Dedifferentiated amniotic fluid mesenchymal stem cell (primary cell): ENCODE measurements at regions not wholly inside any gene's neighbourhood (a gene's known extent, or its start where the extent isn't known, plus 50 kb on each side); places are given as distances from the start of the nearest gene placed in this dataset.

Source experiments
- DNase-seq: peaks from one replicate; pipeline ENCODE4 v3.0.0-alpha.2; 2016; ENCODE audit errors: extremely low spot score

DNA sequence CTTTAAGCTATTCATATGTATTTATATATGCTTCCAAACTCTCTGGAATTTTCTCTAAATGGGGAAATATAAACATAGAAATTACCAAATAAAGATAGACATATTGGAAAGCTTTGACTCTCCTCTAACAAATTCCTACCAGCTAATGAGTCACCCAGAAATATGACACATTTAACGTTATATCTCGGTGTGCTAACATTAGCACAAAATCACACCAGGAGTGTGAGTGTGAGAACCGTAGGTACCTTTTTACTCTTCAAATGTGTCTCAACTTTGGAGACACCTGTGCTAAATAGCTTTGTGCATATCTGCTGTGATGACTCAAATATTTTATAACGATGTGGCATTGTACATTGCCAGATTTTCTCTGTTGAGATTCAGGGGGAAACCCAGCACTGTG, 714.4 kb downstream of the METTL15 start:
- no peak for DNase-seq

DNA sequence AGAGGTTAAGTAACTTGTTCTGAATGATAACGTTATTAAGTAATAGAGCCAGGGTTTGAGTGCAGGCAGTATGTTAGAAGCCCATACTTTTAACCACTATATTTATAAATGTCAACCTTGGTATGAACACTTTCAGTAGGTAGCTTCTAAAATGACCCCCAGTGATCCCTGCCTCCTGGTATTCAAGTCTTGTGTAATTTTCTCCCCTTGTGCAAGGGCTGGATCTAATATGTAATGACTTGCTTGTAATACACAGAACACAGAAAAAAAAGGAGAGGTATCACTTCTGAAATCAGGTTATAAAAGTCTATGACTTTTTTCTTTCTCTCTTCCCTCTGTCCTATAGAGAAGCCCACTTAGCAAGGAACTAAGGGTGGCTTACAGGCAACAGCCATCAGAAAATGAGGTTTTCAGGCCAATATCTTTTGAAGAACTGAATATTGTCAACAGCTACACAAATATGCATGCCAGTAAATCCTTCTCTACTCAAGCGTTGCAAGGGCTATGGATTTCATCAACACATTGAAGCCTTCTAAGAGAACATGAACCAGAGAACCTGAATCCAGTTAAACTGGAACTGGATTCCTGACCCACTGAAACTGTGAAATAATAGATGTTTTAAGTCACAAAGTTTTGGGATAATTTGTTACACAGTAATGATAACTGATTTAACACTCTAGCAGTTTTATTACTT, 712.3 kb downstream of the METTL15 start:
- peak; percentile 52 for DNase-seq

DNA sequence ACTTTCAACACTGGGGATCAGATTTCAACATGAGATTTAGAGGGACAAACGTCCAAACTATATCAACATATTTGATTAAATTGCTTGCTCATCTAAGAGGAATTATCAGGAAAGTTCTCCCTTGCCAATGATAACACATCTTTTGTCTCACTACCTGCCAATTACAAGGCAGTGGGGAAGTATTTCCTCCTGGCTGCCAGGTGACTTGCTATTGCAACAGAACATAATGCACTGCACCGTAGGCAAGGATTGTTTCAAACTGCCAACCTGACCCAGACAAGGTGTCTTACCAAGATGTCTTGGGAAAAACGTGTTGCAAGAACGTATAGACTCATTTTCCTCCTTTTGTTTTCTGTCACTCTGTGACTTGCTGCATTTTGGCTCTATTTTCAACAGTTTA, 711.6 kb downstream of the METTL15 start:
- no peak for DNase-seq

DNA sequence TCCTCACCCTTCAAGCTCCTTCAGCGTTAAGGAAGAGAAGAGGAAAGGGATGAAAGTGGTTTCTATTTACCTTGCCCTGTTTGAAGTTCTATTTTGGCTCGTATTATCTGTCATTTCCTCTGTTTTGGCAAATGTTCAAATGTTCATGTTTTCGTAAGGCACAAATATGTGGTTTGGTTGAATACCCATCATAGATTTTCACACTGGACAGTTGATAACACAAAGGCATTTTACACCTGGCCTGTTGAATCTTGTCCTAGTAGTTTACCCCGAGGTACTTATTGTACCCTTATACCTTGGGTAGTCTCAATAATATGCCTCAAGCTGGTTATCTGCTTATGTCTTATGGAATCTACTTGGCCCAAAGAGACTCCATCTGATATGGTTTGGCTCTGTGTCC, 706.9 kb downstream of the METTL15 start:
- DNase-seq: no peak

DNA sequence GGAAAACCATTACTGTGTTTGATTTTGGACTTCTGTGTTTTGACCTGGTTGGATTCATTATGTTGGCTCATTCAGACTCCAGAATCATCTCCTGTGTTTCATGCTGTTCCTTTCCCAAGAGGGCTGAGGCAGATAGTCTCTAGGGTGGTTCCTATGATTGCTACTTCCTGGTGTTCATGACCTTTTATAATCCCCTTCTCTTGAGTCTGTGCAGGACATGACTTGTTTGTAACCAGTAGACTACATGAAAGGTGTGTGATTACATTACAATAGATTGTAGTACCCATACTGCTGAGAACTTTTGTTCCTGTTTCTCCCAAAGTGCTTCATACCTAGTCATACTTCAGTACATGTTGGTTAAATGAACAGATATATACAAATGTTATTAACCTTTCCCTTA, 700.6 kb downstream of the METTL15 start:
- DNase-seq: no peak

DNA sequence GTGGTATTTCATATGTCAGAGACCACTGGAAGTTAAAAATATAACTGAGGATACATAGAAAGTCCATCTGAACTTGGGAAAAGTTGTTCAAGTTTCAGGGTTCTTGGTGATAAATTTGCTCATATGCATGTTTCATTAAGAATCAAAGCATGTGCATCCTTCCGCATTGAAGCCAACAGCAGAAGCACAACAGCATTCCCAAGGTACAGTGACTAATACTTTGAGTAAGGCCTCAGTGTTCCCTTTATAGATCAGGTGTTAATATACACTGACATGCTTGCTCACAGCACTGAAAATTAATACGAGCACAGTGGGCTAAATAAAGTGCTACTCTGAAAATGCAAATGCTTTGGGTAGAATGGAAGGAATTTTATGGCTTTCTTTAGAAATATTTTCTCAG, 691.1 kb downstream of the METTL15 start:
- no peak for DNase-seq

DNA sequence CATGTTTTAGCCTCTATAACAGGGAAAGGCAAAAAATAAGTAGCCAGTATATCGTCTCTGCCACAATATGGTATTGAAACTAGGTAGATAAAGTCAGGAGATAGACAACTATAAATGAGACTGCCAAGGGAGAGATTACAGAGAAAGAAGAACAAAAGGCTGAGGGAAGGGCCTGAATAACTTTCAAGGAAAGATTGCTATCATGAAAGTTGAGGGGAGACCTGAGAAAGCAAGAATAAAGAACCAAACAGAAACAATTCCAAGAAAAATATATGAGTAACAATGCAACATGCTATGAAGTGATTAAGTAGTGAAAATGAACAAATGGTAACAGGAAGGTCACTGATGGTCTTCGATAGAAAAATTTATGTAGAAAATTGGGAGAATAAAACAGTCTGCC, 690.1 kb downstream of the METTL15 start:
- DNase-seq: no peak

DNA sequence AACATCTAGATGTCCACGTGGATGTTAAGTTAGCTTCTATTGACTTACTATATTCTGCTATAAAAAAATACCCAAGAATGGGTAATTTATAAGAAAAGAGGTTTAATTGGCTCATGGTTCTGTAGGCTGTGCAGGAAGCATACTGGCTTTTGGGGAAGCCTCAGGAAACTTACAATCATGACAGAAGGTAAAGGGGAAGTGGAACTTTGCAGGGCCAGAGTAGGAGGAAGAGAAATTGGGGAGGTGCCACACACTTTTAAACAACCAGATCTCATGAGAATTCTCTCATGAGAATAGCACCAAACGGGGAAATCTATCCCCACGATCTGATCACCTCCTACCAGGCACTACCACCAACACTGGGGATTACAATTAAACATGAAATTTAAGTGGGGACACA, 689.3 kb downstream of the METTL15 start:
- DNase-seq: no peak

DNA sequence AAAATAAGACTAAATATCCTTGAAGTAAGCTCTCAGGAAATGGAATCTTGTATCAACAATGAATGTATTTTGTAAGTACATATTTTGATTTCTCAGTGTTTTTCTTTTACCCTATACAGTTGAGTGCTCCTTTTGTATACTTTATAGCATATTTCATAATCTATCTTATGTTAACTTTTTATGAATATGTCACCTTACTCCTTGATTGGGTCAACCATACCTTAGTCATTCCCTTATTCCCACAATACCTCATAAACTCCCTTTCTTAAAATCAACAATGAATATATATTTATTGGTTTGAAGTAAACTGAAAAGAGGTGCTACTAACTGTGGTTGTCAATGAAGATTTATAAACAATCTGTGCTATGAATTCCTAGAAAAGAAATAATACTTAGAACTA, 686.2 kb downstream of the METTL15 start:
- no peak for DNase-seq

DNA sequence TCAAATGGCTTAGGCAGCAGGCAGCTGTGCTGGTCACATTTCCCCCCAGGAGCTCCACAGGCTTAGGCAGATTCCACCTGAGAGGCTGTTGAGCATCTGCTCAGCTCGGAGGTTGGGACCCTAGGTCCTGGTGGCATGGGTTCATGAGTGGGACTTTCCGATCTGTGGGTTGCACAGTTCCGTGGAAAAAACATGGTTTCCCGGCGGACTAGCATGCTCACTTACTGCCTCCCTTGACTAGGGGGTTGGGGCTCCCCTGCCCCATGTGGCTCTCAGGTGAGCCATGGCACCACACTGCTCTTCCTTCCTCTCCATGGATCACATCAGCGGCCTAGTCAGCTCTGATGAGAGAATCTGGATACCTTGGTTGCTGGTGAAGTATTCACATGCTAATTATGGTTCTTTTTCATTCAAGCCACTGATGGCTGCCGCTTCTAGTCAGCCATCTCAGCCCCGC, 685.1 kb downstream of the METTL15 start:
- no peak for DNase-seq

DNA sequence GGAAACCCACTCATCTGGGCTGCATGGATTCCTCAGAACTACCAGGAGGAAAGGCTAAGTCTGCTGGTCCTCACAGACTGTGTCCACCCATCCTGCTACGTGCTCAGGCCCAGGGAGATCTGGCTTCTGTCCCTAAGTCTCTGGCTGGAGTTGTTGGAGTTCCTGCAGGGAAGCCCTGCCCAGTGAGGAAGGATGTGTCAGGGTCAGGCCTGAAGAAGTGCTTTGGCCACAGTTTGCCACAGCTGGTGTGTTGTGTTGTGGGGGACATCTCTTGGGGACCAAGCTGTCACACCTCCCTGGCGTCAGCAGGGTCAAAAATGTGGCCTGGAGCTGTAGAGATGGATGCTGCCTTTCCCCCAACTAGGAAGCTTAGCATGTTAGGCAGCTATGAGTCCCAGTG, 684.7 kb downstream of the METTL15 start:
- DNase-seq: no peak

DNA sequence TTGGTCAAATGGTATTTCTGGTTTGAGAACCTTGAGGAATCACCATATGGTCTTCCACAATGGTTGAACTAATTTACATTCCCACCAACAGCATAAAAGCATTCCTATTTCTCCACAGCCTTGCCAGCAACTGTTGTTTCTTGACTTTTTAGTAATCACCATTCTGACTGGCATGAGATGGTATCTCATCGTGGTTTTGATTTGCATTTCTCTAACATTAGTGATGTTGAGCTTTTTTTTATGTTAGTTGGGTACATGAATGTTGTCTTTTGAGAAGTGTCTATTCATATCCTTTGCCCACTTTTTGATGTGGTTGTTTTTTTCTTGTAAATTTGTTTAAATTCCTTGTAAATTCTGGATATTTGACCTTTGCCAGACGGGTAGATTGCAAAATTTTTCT, 679.7 kb downstream of the METTL15 start:
- peak; percentile 19 for DNase-seq

DNA sequence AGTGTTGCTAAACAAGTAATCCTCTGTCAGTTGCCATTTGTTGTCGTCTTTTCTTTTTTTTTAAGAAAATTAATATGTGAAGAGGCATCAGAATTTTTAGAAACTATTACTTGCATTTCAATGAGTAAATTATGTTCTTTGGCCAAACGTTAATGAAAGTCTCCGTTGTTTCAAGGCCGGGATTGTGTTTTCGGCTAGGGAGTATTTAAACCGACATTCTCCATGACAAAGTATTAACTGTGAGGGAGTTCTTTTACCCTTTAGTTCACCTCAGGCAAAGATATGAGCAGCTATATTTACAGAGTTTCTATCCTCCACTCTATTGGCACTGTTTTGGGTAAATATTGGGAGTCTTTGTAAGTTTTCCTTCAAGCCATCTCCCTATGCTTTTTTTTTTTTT, 668.9 kb downstream of the METTL15 start:
- DNase-seq: no peak

DNA sequence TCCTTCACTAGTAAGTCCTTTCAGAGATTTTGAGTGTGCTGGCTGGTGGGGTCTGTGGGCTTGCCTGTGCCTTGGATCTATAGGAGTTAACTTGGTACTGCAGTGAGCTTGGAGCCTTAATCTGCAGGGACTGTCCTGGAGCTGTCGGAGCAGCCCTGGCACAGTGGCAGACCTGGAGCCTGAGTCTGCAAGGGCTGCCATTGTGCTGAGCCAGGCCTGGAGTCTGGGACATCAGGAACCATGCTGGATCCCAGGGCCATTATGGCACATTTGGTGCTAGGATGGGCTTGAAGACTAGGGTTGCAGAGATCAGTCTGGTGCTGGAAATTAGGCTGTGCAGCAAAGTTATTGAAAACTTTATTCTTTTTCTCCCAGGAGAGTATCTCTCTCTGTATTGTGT, 665.4 kb downstream of the METTL15 start:
- DNase-seq: no peak

DNA sequence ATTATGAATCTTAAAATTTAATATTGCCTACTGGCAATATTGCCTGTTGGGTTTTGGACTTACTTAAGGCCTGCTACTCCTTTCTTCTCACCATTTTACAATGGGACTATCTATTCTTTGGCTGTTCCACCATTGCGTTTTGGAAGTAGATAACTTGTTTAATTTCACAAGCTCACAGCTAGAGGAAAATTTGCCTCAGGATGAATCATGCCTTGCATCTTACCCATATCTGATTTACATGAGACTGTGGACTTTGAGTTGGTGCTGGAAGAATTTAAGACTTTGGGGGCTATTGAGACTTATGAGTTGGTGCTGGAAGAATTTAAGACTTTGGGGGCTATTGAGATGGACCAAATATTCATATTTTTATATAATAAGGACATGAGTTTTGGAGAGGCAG, 662.6 kb downstream of the METTL15 start:
- no peak for DNase-seq

DNA sequence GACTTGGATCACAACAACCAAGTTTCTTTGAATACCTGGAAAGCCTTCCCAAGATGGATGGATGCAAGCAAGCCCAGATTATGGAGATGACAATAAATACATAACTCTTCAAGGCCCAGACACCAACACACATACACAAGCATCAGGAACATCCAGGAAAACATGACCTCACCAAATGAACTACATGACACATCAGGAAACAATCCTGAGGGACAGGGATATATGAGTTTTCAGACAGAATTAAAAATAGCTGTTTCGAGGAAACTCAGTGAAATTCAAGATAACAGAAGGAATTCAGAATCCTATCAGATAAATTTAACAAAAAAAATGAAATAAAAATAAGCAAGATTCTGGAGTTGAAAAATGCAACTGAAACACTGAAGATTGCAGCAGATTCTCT, 659.4 kb downstream of the METTL15 start:
- no peak for DNase-seq

DNA sequence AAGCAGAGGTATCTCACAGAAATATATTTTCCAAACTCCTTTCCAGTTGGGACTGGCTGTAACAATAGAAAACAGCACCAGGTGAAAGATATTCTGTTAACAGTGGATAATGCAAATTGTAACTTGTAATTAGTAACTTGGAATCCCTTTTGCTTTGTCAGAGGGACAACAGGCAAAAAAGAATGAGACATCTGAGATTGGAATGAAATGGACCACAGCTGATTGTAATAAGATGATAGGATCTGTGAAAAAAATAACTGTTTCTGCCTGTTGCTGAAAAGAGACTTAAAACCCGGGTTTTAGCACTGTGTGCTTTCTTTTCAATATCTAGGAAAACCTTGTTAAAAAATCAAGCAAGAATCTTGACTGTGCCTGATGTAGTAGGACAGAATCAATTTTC, 655.7 kb downstream of the METTL15 start:
- no peak for DNase-seq

DNA sequence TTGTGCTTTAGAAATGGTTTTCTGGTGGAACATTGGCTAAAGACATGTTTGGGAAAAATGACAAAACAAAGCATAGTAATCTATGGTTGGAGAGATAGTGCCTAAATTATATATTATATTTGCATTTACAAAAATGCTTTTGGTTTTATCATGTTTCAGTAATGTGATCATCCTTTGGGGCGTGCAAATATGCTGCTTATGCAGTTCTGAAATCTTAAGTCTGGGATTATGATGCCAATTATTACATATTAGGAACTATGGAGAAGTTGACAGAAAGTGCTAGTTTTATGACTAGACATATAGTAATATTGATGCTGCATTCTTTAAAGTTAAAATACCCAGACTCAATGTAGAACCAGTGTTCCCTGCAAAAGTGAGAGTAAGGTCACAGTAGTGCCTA, 655.0 kb downstream of the METTL15 start:
- no peak for DNase-seq

DNA sequence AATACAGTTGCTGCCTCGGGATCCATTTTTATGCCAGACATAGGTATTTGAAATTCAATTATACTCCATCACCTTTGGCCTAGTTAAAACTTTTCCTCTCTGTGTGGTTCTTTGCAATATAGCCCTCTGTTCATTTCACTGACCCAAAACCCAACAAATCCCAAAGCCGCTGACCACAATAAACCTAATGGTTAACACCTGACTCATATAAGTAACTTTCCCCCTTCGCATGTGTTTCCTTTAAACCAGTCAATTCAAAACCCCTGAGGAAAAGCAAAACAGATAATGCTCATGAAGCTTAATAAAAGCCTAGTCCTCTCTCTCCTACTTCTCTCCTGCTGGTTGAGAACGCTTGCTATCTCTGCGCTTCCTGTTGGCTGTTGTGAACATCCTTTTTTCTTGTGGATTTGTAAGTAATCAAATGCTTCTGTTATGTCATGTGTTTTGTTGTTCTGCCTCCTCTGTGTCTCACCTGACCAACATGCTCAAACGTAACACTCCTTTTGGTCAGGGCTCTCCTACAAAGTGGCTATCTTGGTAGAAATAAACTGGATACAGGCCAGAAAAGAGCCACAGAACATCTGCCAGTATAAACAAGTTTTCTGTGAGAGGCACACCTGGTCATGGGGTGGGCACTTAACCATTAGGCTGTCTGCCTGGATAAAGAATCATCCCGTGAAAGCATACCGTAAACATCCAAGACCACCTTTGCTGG, 652.6 kb downstream of the METTL15 start:
- no peak for DNase-seq

DNA sequence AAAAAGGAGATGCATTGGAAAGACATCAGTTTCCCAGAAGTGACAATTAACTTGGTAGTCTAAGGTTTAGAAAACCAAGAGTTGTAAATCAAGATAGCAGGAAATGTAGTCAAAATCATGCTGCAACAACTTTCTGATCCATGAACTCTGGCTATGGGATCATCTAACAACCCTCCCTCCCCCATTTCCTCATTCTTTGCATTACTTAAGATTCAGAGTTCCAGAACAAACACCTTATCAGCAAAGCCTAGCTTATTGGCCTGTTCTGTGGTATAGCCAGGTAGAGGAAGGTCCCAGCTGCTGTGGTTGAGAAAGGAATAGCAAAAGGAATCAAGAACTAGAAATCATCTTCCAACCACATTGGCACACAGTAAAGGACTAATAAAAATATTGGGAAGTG, 651.1 kb downstream of the METTL15 start:
- DNase-seq: no peak

DNA sequence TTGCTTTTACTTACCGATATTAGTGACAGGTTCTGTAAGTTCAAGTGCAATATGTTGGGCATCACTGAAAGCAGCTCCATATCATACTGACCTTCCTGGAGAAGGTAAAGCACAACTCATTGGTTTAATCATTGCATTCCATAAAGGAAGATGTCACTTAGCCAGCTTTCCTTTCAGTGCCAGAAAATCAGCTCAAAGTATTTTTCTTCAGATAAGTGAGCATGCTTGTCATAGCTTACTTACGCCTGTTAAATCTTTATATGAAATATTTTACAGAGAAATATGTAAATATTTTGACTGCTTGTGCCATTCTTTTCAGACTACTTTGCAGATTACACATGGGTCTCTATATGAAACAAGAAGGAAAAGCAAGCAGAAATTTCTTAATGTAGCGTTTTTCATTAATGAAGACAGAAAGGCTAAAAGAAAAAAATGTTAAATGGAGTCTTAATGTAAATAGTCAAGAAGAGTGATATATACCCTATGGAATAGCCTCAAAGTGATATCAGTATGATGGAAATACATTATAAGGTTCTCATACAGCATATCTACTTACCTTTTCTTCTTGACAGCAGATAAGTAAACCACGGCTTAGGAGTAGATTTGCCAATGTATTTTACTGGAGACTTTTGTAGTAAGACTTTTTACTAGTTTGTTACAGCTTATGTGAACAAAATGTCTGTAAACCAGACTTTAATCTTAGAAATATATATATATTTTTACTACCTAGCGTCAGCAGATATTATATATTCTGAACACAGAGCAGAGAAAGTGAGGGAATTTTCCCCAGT, 649.7 kb downstream of the METTL15 start:
- DNase-seq: peak; percentile 79

DNA sequence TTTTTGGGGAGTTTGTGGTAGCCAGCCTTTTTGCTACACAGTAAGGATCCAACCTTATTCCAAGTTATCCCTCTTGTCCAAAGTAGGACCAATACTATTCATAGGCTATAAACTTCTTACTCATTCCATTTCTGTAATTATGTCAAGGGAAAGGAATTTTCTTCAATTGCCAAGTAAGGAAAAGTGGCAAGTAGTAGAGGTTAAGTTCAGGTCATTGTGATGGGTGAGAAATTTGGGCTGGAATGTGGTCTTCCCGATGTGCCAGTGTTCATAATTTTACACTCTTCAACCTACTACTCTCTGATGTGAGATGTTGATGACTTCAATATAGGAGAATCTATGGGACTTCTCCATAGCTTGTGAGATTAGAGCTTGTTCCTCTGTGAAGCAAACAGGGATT, 648.8 kb downstream of the METTL15 start:
- peak; percentile 52 for DNase-seq

DNA sequence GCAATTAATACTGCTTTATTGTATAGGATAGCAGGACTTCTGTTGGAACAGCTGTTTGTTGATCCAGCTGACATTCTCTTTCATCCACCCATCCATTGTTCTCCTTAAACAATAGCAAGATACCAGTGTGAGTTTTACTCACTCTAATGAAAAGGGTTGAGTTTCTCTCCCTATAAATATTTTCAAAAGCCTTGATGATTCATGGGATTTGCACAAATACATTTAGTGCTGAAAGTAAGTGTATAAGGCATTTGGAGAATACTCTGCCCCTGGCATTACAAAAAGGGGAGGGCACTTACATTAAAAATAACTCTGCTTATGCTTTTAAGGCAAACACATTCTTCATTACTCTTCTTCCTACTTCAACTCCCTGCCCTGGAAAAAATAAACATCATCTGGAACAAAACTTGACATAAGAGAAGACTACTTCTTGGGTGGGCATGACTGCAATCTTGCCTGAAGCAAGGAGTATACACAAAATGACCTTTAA, 634.9 kb downstream of the METTL15 start:
- peak; percentile 20 for DNase-seq
